GM21515 (cell line): ENCODE measurements at regions not wholly inside any gene's neighbourhood (a gene's known extent, or its start where the extent isn't known, plus 50 kb on each side); places are given as distances from the start of the nearest gene placed in this dataset.

Source experiments
- ATAC-seq: cut with Tn5 transposase; IDR thresholded peaks from one replicate; pipeline ENCODE4 v1.9.1; 2021; ENCODE audit not compliant: unreplicated experiment

DNA sequence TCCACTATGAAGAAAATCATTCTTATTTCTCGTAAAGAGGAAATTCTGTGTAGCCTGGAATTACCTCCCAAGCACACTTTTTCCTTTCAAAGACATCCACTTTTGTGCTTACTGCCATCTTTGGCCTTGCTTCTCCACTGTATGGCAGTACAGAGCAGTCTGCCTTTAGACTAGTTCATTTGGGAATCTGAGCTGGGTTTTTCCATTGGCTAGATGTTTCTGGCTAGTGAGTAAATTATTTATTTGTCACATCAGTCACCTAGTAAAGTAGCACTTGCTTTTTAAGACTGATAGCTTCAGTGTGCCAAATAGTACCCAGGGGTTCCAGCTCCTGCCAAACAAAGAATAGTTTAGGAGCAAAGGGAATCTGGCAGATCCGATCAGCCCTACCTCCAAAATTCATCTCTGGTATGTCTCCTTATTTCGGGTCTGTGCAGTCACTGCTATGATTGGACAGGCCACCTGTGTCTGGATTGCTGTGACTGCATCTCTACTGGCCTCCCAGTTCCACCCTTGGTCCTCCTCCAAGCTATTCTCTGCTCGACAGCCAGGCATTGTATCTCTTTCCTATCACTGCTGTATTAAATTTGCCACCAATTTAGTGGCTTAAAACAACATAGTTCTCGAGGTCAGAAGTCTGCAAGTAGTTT, 97.6 kb downstream of the NUDT12 start:
- no peak for ATAC-seq

DNA sequence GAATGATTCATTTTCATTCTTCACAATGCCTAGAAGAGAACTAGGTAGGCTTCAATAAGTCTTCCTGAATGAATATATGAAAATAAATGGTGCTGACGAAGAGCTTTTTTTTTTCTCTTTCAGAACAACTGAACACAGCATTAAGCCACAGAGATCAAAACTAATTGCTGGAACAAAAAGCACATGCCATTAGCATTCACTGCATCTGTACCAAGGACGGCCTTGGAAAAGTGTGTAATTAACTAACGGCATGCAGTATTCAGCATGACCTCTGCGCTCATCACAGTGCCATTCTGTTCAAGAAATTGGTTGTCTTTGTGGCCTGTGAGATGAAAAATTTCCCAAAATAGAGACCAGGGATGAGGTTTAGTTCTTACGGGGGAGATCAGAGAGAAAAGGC, 99.3 kb downstream of the NUDT12 start:
- no peak for ATAC-seq

DNA sequence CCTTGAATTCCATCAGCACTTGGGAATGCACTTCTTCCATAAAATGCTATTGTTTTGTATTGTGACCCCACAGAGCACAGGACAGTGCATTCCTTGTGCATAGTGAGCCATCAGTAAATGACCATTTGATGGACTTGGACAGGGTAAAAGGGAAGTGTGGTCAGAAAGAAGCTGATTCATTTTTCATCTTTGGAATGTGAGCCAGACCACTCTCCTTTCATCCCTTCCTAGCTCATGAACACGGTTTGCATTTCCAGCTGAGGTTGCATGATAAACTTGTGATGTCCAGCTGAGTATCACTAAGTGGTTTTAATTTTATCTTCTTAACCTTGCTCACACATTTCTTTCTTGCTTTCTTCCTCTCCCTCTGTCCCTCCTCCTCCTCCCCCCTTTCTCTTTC, 101.3 kb downstream of the NUDT12 start:
- ATAC-seq = no peak

DNA sequence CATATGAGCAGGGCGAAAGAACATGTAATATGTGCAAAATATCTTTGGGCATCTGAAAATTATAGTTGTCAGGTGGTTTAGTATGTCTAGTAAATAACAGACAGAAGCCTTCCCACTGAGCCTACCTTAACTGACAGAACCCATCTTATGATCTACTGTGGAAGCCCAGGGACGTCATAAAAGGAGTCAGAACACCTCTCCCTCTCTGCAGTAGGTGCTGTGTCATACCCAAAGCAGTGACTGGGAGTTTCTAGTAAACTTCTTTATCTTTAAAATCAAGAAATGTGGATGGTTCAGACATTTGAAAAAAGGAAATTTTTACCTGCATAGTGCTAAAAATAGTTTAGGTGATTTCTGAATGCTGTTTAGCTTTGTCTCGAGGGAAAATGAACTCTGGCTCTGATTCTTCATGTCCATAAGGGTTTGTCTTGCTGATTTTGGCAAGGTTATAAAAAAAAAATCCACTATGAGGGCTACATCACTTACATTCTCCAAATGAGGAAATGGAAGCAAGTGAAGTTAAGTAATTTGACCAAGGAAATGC, 104.0 kb downstream of the NUDT12 start:
- no peak for ATAC-seq

DNA sequence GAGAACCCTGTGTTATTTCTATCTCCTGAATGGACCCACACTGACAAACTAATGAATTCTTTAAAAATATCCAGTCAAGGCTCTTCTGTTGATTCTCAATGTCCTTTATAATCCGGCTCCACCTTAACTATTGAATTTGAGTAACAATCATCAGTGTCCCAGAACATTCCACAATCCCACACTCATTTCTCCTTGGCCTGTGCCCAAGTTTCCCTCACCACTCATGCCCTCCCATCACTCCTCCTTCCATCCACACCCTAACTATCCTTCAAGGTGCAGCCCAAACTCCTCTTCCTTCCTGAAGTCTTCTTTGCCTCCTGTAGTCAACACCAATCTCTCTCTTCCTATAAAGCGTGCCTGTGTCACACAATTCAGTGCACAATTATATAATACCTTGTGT, 106.1 kb downstream of the NUDT12 start:
- no peak for ATAC-seq

DNA sequence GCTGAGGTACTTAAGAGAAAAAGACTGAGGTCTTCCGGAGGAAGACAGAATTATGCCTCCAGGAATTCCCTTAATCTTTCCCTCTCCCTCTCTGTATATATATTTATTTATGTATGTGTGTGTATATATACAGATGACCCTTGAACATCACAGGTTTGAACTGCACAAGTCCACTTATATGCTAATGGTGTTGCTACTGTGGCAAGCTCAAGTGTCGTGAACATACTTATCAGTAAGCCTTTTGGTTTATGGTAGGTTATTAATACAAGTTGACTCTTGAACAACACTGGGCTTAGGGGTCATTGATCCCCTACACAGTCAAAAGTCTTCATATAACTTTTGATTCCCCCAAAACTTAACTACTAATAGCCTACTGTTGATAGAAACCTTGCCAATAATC, 106.8 kb downstream of the NUDT12 start:
- no peak for ATAC-seq

DNA sequence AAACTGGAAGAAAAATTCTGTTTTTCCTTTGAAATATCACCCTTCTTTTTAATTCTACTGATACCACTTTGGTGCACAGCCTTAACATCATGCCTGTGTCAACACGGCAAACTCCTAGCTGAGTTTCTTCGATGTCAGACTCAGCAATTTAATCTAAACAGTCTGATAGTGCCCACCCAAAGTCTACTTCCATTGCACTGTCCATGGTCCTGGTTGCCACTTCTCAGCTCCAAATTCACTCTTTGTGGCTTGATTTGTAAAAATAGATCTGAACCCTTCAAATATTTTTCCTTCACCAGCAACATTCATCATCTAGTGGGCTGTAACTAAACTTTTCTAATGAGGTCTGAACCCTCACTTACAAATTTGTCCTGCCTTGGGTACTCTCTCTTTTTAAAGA, 107.8 kb downstream of the NUDT12 start:
- no peak for ATAC-seq

DNA sequence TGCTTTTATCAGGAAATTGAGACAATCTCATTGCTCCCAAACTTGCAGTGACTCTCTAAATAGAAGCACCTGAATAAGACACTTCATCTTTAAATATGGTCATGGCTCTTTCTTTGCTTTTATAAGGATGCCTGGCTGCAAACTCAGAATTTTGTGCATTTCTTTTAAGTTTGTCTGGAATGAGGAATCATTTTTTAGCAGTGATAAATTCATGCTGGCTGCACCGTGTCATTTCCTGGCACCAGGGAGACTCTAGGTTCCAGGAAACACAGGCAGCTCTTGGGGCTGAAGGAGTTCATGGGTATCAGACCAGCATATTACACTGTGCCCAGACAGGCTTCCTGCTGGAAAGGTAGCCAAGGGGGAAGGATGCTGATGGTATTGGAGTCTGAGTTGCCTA, 109.9 kb downstream of the NUDT12 start:
- no peak for ATAC-seq

DNA sequence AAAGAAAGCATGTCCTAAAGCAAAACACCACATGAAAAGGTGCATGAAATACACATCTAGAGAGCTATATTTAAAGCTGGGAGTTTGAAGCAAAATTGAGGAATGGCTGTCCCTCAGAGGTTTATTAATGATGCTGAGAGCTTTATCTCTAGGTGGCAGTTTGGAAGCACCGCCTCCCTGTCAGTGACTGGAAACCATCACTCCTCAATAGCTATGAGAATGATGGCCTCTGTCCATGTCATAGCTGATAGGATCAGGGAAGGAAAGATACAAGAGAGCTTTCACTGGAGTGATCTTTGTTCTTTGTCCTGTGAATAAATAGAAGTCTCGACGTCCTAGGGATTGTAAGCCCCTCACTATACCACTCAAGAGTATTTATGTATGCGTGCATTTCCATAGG, 110.5 kb downstream of the NUDT12 start:
- ATAC-seq = no peak

DNA sequence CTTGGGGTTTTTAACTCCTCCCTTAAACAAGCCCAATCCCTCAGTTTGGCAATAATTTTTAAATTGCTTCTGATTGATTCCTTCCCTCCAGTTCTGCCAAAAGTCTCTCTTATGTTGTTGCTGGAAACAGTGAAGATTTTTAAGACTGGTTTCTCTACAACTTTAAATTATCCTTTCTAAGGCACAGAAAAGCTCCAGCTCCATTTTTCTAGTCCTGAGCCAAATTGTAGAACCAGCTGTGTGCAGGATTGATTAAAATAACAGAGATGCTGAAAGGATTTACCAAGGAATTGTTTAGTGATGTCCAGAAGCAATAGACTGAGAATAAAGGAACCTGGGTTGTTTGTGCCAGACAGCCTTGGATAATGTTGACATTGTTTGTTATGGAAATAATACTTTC, 111.3 kb downstream of the NUDT12 start:
- ATAC-seq = no peak

DNA sequence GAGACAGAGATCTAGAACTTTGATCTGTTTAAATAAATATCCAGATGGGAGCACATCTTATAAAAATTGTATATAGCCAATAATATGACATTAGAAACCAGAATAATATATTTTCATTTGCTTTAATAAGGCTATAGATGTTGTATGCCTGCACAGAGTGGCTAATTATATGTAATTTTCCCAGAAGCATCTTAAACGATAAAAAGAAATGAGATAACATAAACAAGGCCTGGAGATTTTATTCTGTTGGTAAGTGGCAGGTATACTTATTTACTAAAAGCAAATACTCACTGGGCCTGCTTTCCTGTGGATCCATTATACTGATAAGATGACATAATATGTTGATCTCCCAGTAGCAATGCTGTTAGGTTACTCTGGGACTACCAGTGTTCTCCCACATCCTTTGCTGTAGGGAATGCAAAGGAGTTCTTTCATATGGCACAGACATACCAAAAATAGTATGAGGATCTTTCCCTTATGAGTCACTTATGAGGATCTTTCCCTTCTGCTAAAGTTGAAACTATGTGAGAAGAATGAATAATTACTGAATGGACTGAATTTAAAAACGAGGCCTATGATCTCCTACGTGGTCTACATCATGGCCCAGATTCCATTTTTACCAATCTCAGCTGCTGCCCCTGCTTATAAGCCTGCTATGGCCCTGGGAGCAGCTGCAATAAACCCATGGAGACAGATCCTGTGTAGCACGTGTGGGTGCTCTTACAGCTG, 112.1 kb downstream of the NUDT12 start:
- no peak for ATAC-seq

DNA sequence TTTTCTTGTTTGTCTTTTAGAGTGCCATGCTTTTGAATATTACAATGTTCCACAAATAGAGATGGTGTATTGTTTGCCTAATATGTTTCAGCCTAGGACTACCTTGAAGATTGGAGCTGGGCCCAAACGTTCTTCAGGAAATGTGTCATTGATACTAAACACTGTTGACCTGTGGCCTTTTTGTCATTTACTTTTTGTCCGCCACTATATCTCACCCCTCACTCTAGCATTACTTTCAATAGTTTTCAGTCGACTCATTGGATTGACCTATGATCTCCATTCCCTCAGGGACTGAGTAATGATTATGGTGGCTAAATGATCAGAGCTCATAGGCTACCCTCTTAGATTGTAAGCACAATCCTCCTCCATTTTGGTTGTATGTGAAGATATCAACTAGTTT, 115.8 kb downstream of the NUDT12 start:
- no peak for ATAC-seq

DNA sequence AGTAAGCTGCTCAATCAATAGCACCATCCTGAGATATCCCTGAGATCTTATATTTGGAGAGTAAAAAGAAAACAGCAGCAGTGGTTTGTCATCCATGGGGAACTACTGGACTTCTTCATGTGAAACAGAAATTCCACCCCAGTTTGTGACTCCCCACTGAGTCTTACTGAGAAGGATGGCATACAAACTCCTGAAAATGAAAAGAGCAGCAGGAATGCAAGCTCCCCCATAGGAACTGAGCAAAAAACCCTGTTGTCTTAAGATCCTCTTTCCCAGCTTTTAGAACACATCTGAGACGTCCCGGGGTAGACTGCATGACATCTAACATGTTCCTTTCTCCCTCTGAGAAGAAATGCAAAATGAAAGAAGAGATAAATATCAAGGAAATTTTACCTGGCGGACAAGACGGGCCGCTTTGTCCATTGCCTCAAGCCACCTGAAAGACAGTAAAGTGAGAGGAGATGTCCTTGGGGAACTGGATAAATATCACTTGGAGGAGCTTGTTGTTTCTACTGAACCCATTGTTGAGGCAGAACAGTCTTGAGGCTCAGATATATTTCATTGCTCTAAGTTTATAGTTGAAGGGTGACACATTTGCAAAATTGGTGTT, 117.1 kb downstream of the NUDT12 start:
- no peak for ATAC-seq

DNA sequence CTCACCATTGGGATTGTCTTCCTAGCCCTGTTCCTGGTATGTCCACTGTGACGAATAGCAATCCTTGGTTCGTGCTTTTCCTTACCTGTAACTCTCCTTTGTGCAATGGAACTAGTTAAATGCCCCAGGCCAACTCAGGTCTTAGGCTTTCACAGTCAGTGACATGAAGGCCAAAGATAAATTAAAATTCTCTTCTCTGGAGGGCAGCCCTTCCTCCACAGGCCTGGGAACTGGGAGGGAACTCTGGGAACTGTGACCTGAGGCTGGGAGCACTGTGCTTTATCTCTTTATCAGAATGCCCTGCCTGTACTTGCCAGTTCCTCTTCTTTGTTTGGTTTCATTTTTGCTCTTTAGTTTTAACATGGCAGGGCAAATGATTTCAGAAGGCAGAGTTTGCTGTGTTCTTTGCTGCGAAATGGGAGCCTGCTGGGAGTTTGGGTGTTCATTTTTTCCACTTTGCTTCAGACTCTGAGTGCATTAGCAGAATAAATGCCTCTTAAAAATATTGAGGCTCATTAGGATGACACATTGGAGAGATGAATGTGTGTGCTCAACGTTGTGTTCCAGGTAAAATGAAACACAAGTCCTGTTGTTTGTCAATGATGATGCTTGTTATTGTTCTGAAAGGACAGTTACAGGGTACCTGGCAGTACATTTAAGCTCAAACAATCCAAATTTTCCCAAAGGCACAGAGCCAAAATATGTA, 118.1 kb downstream of the NUDT12 start:
- ATAC-seq = peak; percentile 73

DNA sequence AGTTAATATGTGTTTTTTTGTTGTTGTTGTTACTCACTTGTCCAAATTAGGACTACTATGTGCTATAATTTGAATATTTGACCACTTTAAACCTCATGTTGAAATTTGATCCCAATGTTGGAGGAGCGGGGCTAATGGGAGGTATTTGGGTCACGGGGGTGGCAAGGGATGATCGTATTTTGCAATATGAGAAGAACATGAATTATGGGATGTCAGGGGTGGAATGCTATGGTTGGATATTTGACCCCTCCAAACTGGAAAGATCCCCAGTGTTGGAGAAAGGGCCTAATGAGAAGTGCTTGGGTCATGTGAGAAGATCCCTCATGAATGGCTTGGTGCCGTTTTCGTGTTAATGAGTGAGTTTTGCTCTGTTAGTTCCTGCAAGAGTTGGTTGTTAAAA, 119.8 kb downstream of the NUDT12 start:
- ATAC-seq = no peak

DNA sequence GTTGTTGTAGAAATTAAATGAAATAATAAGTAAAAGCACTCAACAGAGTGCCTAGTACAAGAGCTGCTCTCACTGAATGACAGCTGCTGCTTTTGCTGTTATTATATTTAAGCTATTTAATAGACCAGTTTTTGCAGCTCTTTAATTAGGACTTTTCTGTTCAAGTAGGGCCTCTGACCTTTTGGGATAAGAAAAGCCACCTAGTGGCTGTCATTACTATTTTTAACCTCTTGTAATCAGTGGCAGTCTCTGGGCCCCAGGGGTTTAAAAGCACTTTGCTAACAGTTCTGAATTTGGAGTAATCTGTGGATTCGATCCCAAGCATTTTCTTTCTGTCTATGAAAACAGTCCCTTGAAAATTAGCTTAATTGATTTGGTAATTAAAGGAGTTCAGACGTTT, 121.1 kb downstream of the NUDT12 start:
- no peak for ATAC-seq

DNA sequence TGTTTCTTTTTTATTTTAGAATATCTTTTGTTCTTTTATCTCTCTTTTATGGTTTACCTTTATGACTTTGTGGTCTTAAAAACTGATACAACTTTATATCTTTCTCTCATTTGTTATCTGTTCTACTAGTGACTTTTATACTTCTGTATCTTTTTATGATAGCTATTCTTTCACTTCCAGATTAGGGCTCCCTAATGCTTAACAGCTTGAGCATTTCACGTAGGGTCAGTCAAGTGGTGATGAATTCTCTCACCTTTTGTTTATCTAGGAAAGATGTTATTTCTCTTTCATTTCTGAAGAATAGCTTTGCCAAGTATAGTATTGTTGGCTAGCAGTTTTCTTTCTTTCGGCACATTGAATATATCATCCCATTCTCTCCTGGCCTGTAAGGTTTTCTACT, 123.6 kb downstream of the NUDT12 start:
- no peak for ATAC-seq

DNA sequence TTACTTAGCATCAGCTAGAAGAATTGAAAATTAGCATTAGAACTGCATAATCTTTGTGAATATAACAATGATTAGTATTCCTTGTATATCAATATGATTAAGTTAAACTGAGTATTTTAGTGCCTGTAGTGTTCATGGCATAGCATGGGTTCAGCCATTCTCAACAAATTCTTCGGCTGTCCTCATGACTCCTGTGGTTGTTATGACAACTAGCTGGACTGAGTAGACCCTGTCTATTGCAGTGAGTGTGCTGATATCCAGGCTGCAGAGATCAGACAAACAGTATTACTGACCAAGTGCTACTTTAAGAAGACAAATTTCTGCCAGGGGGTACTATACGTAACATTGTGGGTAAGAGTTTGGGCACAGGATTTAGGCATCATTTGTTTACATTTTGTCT, 125.9 kb downstream of the NUDT12 start:
- ATAC-seq = no peak

DNA sequence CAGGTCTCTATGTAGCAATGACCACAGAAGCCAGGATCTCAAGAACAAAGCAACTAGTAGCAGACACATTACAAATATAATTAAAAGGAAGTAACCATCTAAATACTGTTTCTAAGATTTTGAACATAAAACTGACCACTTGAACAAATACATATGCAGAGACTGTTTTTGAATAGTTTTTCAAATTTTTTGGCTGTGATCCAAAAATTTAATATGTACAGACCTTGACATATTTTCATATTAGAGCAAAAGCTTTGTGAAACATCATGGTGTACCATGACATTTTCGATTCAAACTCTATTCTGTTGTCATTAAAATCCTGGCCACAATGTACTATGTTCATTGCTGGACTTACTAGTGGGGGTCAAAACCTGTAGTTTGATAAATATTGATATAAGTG, 126.5 kb downstream of the NUDT12 start:
- ATAC-seq = no peak

DNA sequence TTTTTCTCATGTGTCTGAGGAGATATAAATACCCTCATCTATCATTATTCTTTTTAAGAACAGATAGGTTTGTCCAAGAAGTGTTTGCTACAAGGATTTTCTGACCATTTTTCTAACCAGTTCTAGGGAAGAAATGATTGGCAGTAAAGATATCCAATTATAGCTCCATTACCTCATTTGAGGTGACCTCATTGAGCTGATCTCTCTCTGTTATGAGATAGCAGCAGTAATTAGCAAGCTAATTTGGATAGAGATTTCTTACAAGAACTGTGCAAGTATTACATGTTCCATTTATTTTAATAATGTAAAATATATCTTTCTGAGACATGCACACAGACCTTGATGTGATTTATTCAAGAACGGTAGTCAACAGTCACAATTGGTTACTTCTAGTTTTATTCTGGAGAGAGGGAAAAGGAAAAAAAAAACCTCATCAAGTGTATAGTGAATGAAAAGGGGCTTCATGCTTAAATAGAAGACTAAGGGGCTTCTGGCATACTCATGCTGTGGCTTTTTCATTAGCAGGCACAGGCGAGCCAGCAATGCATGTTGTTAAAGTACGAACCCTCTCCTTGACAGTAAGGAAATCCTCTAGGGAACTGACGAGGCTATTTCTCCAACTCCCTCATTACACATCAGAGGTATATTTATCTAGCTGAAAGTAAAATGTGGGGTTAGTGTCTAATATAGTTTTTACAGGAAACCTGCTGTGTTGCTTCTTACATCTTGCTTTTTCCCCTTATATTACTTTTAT, 127.3 kb downstream of the NUDT12 start:
- no peak for ATAC-seq

DNA sequence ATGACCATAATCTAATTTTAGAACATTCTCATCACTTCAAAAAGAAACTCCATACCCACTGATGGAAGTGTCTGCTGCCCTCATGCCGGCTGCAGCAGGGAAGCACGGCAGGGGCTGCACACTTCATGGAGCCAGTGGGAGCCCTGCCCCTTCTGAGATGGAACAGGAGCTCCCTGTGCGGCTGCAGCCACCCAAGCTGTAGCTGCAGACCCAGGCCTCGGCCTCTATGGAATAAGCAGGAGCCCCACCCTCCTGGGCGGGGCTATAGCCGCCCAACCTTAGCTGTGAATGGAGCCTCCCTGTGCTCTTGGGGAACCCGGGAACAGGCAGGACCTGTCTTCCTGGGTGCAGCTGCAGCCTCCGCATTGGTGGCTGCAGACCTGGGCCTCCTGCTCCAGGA, 128.5 kb downstream of the NUDT12 start:
- no peak for ATAC-seq
